ENCODE measurements at regions not wholly inside any gene's neighbourhood (a gene's known extent, or its start where the extent isn't known, plus 50 kb on each side); places are given as distances from the start of the nearest gene placed in this dataset.

DNA sequence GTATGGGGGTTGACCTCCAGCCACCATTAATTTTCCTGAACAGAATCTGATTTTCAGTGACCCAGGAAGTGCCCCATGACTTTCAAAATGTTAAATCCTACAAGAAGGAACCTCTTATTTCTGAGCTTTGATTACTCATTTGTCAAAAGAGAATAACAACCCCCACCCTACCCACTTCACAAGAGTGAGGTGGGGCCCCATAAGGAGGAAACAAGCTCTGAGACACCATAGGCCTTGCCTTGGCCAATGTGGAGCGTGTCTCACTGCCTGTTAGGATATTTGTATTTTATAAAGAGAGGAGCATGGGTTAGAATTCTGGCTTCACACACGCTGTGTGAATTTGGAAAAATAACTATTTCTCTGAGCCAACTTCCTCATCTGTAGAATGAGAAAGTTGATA, 158.9 kb downstream of the TTC32 start:
- TF ChIP-seq GATA2 (IDR thresholded peaks at IDR 0.05; ENCODE audit: low read depth, low read length) (no peak), GATA3 (IDR thresholded peaks at IDR 0.05; ENCODE audit: low read depth, low read length) (no peak)
